Pancreas (tissue), 10 donors: ENCODE measurements at regions not wholly inside any gene's neighbourhood (a gene's known extent, or its start where the extent isn't known, plus 50 kb on each side); places are given as distances from the start of the nearest gene placed in this dataset.

Experiments used
- ATAC-seq, 4 donors: fragments of 200-7000 bp; cut with Tn5 transposase; one replicate each; pipeline versions ENCODE4 v1.8.0 to v1.9.1; 2020; ENCODE audit warnings: mild to moderate bottlenecking in 4 of 4, moderate library complexity in 4 of 4
- DNase-seq, 6 donors: peaks; one replicate each; pipeline ENCODE4 v3.0.0-alpha.2; 2020
- FAIRE-seq: peaks from 2 replicates; lab custom pipeline; 2012; peaks lifted over from hg19 to GRCh38; lab: Jason Lieb, UNC
- H3K27ac ChIP-seq, 4 donors: fragments of 200-600 bp; sonication (generic); 1 replicate in 3 of 4; 2 replicates in 1 of 4; pipeline versions ENCODE4 v1.5.0 to v1.8.0; 2020
- H3K27me3 ChIP-seq, 4 donors: fragments of 200-600 bp; one replicate each; pipeline ENCODE4 v1.8.0; 2021
- H3K36me3 ChIP-seq, 3 donors: fragments of 200-600 bp; sonication (generic) in 1 of 3; one replicate each; pipeline versions ENCODE4 v1.5.0 to v1.8.0; 2020 to 2021
- H3K4me1 ChIP-seq, 3 donors: fragments of 200-600 bp; one replicate each; pipeline ENCODE4 v1.8.0; 2021
- H3K4me3 ChIP-seq, 4 donors: fragments of 200-600 bp; sonication (generic) in 2 of 4; one replicate each; pipeline versions ENCODE4 v1.5.0 to v1.8.0; 2020 to 2021
- H3K9me3 ChIP-seq, 4 donors: fragments of 200-600 bp; one replicate each; pipeline ENCODE4 v1.8.0; 2021
- CTCF ChIP-seq, 4 donors: fragments of 200-600 bp; sonication (generic) in 3 of 4; IDR thresholded peaks; one replicate each; pipeline versions ENCODE4 v1.5.0 to v1.8.0; 2021; ENCODE audit warnings: antibody characterized with exemption in 4 of 4
- WGBS, 2 donors: extraction: QIAGEN DNeasy Blood & Tissue Kit; methylation state at CpG; one replicate each; pipeline ENCODE4 v1.1.7; 2013; 5-methylcytosine and 5-hydroxymethylcytosine counted together
- intact Hi-C, 3 donors: fragments of 100-400 bp; cut with DNase I; formaldehyde crosslinking; loops; one replicate each; pipeline versions ENCODE4 v1.11.1 to v1.14.2; 2022
- donor health status: healthy with polysubstance abuse.
- donor health status: DM: no; HTN: no; CAD: no; lungs with moderate emphysema.
- donor health status: DM: no; HTN: no; CAD: no.
- donor health status: control.
- donor health status: control.
- donor health status: Bipolar disorder and iron deficiency.
- donor health status: DM: yes; HTN: yes; CAD: no.
- donor health status: DM: no; HTN: no; CAD: no.
- donor health status: DM: no; HTN: no; CAD: no.
- donor health status: DM: yes; HTN: yes; CAD: no.

DNA sequence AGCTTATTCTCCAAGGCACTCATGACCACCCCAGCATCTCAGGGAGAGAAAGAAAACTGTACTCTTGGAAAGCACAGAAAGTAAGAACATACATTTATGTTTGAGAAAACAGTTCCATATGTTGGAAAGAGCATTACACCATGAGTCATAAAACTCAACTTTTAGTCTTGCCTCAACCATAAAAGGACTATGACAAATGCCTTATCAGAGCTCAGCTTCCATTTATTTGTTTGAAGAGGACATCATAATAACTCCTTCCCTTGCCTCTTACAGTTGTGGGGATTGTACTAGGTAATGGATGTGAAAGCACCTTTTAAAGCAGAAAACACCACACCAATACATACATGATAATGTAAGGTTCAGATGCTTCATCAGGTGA lies 370.8 kb downstream of the LNPK start:
- Histone ChIP-seq H3K4me3 (no peak overlapping the region), H3K4me1 (no peaks in the 10 kb centered on the region), H3K9me3 (no peaks in the 10 kb centered on the region), H3K27ac (no peak overlapping the region), H3K27me3 (peaks cover 0 to 6% (median 0%) of the 10 kb centered on the region in 4 donors), H3K36me3 (no peaks in the 10 kb centered on the region)
- no peak for TF ChIP-seq CTCF (IDR thresholded peaks at IDR 0.05)
- FAIRE-seq: no peak
- DNase-seq: no peak
- no peak for ATAC-seq
- intact Hi-C loops: no loop called here

- Histone ChIP-seq H3K9me3 (no peaks in the 10 kb centered on the region), H3K27me3 (peaks cover 0 to 6% (median 0%) of the 10 kb centered on the region in 4 donors), H3K27ac (no peak overlapping the region), H3K4me3 (no peak overlapping the region), H3K36me3 (no peaks in the 10 kb centered on the region), H3K4me1 (no peaks in the 10 kb centered on the region)
- no peak for ATAC-seq
- intact Hi-C loops: no loop called here
- FAIRE-seq: no peak
- no peak for TF ChIP-seq CTCF (IDR thresholded peaks at IDR 0.05)
- DNase-seq: no peak
- 58 to 63% methylated on average over 15 of the region's 15 CpGs for WGBS, 2 donors
Measured at GRCh38 chr2:175630280-175631244, 371.5 kb downstream of the LNPK start.

DNA sequence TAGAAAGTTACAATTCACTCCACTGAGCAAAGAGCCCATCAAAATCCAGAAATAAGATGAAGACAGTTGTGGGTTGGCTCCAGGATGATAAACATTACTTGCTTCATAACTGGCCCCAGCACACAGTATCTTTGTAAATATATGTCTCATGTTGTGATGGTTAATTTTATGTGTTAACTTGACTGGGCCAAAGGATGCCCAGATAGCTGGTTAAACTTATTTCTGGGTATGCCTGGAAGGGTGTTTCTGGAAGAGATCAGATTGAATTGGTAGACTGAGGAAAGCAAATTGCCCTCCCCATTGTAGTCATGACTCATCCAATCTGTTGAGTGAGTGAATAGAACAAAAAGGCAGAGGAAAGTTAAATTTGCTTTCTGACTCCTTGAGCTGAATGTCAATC lies 373.8 kb downstream of the LNPK start:
- no peak for ATAC-seq
- no peak for DNase-seq
- Histone ChIP-seq H3K9me3 (no peaks in the 10 kb centered on the region), H3K4me1 (no peaks in the 10 kb centered on the region), H3K27ac (no peak overlapping the region), H3K4me3 (no peak overlapping the region), H3K27me3 (peaks cover 0 to 6% (median 0%) of the 10 kb centered on the region in 4 donors), H3K36me3 (no peaks in the 10 kb centered on the region)
- FAIRE-seq: no peak
- no peak for TF ChIP-seq CTCF (IDR thresholded peaks at IDR 0.05)
- intact Hi-C loops: no loop called here

DNA sequence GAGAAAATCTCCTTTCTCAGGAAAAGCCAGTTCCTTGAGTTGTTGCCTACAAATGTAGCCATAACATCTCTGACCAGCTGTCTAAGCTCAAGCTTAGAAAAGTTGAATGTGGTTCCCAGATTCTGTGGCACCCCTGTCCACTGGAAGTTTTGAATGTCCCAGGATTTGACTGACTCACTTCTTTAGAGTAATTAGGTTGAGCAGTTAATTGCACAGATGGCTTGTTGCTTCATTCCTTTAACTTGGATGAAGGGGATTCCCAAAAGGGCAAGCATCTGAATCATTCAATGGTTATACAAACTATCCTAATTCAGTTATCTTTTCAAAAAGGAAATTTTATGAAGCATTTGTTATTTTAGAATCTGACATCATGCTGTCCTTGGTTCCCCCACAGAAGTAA lies 374.7 kb downstream of the LNPK start:
- H3K4me3 ChIP-seq: no peak overlapping the region
- intact Hi-C loops: no loop called here
- TF ChIP-seq CTCF (IDR thresholded peaks at IDR 0.05): no peak
- no peak for FAIRE-seq
- H3K27me3 ChIP-seq: peaks cover 0 to 6% (median 0%) of the 10 kb centered on the region in 4 donors
- no peak overlapping the region for H3K27ac ChIP-seq
- no peaks in the 10 kb centered on the region for H3K36me3 ChIP-seq
- ATAC-seq: no peak
- H3K4me1 ChIP-seq: no peaks in the 10 kb centered on the region
- no peaks in the 10 kb centered on the region for H3K9me3 ChIP-seq
- no peak for DNase-seq

DNA sequence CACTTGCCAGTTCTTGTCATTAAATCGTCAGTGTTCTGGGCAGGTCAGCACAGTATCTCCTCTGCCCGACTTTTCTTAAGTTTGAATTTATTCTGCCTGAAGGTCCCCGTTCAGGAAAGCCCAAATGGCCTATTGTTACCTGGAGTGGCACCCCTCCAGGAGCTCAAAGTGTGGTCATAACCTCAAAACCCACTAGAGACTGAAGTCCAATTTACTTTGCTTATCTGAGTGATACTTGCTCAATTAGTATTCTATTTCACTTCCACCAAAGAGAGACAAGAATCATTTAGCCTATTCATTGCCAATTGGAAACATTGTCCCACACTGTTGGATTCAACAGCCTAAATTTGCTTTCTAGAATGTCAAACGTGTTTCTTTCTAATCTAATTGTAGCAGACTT lies 375.3 kb downstream of the LNPK start:
- no peak for ATAC-seq
- no peaks in the 10 kb centered on the region for H3K9me3 ChIP-seq
- no peak for TF ChIP-seq CTCF (IDR thresholded peaks at IDR 0.05)
- no peak for FAIRE-seq
- no peaks in the 10 kb centered on the region for H3K4me1 ChIP-seq
- no peak overlapping the region for H3K27ac ChIP-seq
- 25 to 35% methylated on average over 4 of the region's 4 CpGs for WGBS, 2 donors
- no peak for DNase-seq
- H3K27me3 ChIP-seq: peaks cover 0 to 6% (median 0%) of the 10 kb centered on the region in 4 donors
- H3K4me3 ChIP-seq: no peak overlapping the region
- H3K36me3 ChIP-seq: no peaks in the 10 kb centered on the region
- intact Hi-C loops: no loop called here
